HG03175 (cell line): ENCODE measurements at regions not wholly inside any gene's neighbourhood (a gene's known extent, or its start where the extent isn't known, plus 50 kb on each side); places are given as distances from the start of the nearest gene placed in this dataset.
"Not testable (repeated sequence)": the region's sequence is repeated elsewhere in the genome, so short reads cannot be mapped to it uniquely, and the experiment has no call there.

Experiments
- ATAC-seq: cut with Tn5 transposase; IDR thresholded peaks from one replicate; pipeline ENCODE4 v1.9.1; 2021; ENCODE audit warnings: mild to moderate bottlenecking, moderate library complexity; ENCODE audit not compliant: unreplicated experiment

DNA sequence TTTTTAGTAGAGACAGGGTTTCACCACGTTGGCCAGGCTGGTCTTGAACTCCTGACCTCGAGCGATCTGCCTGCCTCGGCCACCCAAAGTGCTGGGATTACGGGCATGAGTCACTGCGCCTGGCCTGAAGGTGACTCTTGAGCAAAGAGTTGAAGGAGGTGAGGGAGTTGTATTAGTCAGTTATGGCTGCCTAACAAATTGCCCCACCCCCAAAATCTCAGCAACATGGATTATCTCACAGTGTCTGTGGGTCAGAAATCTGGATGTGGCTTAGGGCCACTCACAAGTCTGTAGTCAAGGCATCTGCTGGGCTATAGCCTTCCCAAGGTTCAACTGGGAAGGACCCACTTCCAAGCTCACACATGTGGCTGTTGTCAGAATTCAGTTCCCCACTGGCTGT lies 52.8 kb upstream of the ADGRE5 start:
- no peak for ATAC-seq

DNA sequence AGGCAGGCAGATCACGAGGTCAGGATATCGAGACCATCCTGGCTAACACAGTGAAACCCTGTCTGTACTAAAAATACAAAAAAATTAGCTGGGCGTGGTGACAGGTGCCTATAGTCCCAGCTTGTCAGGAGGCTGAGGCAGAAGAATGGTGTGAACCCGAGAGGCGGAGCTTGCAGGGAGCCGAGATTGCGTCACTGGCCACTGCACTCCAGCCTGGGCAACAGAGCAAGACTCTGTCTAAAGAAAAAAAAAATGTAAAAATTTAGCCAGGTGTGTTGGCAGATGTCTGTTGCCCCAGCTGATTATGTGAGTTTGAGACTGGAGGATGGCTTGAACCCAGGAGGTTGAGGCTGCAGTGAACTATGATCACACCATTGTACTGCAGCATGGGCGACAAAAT lies 54.2 kb upstream of the ADGRE5 start:
- not testable (repeated sequence) for ATAC-seq

DNA sequence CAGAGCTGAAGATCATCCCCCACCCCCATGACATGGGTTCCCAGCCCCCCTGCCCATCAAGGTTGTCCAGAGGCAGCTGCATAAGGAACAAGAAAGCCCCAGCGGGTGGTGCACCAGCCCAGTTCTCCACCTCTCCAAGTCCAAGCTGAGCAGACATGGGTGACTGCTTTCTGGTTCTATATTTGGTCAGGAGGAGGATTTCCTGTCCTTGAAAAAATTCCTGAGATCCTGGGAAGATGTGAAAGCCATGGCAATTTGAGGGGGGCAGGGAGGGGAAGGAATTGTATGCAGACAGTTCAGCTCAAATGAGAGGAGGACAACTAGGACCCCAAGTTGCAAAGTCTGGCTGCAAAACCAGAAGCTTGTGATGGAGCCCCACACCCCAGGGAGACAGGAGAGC lies 55.4 kb upstream of the ADGRE5 start:
- no peak for ATAC-seq

DNA sequence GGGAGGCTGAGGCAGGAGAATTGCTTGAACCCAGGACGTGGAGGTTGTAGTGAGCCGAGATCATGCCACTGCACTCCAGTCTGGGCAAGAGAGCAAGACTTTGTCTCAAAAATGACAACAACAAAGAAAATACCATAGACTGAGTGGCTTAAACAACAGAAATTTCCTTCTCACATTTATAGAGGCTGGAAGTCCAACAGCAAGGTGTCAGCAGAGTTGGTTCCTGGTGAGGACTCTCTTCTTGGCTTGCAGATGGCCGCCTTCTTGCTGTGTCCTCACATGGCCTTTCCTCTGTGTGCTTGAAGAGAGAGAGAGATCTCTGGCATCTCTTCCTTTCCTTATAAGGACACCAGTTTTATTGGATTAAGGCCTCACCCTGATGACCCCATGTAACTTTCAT lies 56.1 kb upstream of the ADGRE5 start:
- no peak for ATAC-seq

DNA sequence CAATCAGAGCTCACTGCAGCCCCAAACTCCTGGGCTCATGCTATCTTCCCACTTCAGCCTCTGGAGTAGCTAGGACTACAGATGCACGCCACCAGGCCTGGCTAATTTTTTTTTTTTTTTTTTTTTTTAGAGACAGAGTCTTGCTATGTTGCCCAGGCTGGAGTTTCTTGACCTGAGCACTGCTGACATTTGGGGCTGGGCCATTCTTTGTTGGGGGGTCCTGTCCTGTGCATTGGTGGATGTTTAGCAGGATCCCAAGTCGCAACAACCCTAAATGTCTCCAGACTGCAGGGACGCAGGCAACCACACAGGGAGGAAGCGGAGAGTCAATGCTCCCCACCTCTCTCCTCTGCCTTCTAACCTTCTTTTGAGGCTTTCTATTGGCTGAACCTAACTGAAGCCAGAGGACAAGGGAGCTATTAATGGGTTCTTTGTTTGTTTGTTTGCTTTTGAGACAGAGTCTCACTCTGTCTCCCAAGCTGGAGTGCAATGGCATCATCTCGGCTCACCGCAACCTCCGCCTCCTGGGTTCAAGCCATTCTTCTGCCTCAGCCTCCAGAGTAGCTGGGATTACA lies 58.3 kb upstream of the ADGRE5 start:
- no peak for ATAC-seq

DNA sequence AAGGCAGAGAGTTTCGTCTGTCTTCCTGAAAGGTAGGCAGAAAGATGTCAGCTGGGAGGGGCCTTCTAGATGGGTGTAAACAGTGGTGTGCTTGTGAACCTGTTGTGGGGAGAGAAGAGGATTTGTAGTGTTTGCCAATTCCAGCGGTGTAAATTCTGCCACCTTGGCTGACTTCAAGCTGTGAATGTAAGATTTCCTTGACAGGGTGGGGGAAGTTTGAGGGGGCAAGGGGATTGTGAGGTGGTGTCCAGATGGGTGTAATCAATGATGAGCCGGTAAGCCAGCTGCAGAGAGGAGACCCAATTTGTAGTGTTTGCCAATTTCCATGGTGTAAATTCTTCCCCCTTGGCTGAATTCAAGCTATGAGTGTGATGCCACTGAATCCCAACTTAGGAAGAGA lies 61.0 kb upstream of the ADGRE5 start:
- no peak for ATAC-seq

DNA sequence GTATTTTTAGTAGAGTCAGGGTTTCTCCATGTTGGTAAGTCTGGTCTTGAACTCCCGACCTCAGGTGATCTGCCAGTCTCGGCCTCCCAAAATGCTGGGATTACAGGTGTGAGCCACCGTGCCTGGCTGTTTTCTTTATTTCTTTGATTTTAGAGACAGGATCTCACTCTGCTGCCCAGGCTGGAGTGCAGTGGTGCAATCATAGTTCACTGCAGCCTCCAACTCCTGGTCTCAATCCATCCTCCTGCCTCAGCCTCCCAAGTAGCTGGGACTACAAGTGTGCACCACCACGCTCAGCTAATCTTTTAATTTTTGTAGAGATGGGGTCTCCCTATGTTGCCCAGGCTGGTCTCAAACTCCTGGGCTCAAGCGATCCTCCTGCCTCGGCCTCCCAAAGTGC lies 61.5 kb upstream of the ADGRE5 start:
- ATAC-seq, result not testable (repeated sequence)

DNA sequence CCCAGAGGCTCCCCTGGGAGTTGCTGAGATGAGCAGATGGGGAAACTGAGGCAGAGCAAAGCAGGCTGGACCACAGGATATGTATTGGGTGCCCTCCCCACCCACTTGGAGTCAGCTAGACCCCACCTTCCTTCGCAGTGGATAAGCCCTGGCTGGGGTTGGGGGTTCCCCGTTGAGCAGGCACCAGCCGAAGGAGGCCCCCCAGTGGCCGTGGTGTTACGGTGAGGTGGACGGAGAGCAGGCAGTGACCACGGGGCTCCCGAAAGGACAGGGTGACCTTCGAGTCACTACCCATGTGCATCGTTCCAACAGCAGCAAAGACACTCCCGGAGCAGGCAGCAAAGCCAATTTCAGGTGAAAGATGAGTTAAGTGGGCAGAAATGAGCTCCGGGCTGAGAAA lies 62.4 kb upstream of the ADGRE5 start:
- no peak for ATAC-seq

DNA sequence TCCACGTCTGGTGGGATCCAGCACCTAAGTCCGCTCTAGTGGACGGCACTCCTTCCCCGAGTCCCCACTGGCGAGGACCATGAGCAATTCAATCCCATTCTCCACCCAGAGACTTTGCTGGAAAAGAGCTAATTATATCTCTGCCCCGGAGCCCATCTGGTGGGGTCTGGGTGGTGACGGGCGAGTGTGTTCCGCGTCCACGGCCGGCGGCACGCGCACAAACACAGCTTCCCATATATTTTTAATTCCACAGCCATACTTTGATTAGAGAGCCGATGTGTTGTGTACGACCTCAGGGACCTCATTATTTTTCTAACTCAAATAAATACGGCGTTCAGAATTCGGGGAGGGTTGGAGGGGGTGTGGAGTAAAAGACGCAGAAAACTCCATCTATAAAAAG lies 64.1 kb upstream of the ADGRE5 start:
- no peak for ATAC-seq

DNA sequence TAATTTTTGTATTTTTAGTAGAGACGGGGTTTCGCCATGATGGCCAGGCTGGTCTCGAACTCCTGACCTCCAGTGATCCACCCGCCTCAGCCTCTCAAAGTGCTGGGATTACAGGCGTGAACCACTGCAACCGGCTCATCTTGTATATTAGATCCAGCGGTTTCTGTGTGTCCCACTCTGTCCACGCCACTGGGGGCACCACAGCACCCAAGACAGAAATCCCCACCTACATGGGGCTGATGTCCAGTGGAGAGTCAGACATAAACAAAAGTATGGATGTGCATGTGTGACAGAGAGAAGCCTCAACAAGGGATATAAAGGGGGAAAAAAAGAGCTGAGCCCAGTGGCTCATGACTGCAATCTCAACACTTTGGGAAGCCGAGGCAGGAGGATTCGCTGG lies 65.8 kb upstream of the ADGRE5 start:
- no peak for ATAC-seq

DNA sequence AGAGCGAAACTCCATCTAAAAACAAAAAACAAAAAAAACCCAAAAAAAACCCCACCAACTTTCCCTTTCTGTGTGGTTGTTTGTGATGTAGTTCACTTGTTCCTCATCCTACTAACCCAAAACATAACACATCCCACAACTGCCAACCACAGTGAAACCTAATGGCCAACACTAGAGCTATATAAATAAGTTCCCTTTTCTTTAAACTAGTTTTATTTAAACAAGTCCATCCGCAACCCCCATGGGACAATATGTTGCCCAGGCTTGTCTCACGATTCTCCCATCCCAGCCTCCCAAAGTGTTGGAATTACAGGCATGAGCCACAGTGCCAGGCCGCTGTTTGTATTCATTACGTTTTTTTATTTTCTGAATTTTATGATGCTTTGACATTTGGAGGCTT lies 71.2 kb upstream of the ADGRE5 start:
- ATAC-seq, result no peak

DNA sequence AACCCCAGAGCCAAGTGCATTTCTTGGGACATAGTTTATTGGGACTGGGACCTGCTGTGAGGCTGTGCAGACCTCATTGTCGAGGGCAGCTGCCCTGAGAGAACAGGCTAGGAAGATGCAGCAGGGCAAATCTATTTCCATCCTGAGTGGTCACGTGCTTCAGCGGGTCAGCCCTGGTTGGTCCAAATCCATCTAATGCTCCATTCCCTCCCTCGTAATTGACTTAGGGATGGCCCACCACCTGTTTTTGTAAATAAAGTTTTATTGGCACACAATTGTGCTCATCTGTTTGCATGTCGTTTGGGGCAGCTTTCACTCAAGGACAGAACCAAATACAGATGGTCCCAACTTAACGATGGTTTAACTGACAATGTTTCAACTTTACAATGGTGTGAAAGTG lies 75.5 kb upstream of the ADGRE5 start:
- no peak for ATAC-seq

DNA sequence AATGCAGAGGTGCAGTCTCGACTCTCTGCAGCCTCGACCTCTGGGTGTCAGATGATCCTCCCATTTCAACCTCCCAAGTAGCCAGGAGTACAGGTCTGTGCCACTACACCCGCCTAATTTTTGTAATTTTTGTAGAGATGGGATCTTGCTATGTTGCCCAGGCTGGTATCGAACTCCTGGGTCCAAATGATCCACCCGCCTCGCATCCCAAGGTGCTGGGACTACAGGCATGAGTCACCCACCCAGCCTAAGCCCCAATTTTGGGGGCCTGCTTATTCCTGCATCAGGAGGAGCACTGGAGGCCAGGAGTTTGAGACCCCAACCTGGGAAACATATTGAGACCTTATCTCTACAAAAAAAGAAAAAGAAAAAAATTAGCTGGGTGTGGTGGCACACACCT lies 80.1 kb upstream of the ADGRE5 start:
- no peak for ATAC-seq

DNA sequence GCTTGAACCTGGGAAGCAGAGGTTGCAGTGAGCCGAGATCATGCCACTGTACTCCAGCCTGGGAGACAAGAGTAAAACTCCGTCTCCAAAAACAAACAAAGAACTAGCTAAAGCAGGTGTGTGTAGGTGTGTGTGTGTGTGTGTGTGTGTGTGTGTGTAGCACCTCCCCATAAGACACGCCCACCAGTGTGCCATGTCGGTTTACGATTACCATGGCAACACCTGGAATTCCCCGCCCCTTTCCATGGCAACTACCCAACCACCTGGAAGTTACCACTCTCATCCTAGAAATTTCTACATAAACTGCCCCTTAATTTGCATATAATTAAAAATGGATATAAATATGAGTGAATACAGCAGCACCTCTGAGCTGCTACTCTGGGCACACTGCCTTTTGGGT lies 80.9 kb upstream of the ADGRE5 start:
- ATAC-seq, result no peak

DNA sequence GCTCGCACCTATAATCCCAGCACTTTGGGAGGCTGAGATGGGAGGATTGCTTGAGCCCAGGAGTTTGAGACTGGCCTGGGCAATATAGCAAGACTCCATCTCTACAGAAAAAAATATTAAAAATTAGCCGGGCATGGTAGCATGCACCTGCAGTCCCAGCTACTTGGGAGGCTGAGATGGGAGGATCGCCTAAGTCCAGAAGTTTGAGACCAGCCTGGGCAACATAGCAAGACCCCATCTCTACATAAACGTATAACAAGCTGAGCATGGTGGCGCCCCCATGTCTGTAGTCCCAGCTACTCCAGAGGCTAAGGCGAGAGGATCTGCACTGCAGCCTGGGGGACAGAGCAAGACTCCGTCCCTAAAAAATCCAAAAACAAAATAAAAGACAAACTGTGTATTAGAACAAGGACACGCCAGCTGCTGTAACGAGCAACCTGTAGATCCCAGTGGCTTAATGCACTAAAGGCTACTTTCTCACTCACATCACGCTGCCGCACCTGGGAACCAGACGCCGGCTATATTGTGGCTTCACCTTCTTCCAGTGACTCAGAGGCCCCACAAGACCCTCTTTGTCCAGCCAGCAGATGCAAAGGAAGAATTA lies 81.9 kb upstream of the ADGRE5 start:
- not testable (repeated sequence) for ATAC-seq

DNA sequence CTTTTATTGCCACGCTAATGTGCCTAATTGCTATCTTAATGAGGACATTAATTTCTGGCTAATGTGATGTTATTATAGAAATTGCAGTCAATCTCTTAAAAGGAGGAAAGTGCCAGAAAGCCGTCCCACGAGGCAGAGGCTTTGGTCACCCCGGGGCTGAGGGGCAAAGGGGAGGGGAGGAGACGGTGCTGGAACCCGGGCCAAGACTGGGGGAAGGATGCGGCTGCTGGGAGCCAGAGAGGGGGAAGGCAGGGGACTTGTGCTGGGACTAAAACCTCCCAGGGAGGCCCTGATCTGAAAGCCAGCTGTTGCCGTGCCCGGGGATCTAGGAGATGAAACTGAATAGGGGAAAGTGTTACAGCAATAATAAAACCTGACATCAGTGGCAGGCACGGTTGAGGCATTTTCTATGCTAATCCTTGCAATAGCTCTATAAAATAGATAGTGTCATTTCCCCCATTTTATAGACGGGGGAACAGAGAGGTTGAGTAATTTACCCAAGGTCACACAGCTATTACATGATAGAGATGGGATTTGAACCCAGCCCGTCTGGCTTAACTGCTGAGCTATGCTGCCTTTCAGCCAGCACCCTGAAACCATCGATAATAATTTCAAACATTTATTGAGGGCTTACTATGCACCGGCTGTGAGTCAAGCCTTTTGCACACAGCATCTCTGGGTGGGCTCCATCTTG lies 83.2 kb upstream of the ADGRE5 start:
- ATAC-seq, result not testable (repeated sequence)

DNA sequence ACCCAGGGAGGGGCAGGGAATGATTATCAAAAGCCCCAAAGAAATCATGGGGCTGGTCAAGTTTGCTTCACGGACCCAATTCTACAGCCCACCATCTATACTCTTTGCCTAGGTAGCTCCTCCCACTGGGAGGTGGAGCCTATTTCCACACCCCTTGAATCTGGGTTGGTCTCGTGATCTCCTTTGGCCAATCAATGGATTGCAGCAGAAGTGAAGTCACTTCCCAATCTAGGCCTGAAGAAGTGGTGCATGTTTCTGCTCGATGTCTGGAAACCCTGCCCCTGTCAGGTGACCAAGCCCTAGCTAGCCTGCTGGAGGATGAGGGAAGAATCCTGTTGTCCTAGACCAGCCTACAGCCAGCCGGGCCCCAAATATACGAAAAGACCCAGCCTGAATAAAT lies 86.3 kb upstream of the ADGRE5 start:
- not testable (repeated sequence) for ATAC-seq

DNA sequence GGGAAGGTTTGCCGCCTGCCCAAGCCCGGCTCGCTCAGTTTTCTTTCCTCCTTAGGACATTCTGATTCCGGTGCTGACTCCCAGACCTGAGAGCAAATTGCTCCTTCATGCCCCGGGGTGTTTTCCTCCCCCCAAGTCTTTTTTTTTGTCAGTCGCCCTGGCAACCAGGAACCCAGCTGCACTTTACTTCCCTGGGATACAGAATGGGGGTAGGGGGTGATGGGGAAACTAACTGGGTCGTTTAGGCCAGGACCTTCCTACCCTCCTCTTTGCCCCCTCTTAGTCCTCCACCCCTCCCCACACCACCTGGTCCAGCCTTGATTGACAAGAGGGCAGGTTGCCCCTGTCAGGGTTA lies 87.5 kb upstream of the ADGRE5 start:
- not testable (repeated sequence) for ATAC-seq

DNA sequence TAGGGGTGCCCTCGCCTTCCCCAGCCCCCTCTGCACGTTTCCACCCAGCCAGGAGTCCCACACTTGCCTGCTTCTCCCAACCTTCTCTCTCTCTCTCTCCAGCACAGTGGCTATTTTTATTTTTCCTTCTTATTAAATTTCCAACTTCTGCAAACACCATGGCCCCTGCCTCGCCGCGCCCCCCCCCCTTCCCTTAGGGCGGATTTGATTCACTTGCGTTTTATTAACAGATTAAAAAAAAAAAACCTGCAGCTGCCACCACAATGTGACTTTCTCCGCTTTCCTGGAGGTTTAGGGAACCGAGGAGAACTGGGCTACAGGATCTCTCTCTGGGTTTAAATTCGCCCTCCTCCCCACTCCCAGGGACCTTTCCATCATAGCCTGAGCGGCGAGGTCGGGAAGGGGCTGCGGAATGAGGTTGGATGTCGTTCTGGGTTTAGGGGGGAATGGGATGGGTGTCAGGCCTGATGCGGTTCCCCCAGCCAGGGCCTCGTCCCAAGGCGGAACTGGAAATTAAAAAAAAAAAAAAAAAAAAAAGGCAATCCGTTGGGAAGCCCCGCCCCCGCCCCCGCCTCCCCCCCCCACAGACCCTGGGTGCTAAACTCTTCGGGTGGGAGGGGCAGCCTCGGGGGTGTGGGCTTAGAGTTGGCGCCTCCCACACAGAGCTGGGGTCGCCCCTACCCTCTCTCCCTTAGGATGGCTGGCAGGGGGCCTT lies 87.3 kb upstream of the ADGRL1 start:
- not testable (repeated sequence) for ATAC-seq

DNA sequence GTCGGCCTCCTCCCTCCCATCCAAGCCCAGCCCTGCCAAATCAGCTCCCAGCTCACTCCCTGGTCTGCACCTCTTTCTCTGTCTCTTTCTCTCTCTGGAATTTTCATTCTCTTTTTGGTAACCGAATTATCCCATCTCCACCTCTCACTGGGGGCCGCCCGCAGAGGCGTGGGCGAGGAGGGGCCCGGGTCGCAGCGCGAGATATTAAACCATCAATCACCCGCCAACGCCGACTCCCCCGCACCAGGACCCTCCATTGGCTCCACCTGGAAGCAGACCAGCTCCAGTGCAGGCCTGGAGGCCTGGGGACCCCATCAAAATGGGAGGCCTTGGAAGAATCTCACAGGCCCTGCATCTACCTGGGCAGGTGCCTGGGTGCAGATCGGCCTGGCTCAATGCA lies 83.8 kb upstream of the ADGRL1 start:
- not testable (repeated sequence) for ATAC-seq

DNA sequence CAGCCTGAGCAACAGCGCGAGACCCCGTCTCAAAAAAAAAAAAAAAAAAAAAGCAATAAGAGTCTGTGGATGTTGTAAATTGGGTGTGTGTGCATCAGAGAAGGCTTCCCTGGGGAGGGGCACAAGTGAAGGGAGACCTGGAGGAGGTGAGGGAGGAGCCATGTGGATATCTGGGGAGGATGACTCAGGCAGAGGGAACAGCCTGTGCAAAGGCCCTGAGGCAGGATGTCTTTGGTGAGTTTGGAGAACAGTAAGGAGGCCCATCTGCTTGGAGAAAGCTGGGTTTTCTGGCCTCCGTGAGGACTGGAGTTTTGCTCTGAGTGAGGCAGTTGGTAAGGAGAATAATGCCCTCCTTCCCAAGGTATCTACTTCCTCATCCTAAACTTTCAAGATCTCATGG lies 81.9 kb upstream of the ADGRL1 start:
- not testable (repeated sequence) for ATAC-seq

DNA sequence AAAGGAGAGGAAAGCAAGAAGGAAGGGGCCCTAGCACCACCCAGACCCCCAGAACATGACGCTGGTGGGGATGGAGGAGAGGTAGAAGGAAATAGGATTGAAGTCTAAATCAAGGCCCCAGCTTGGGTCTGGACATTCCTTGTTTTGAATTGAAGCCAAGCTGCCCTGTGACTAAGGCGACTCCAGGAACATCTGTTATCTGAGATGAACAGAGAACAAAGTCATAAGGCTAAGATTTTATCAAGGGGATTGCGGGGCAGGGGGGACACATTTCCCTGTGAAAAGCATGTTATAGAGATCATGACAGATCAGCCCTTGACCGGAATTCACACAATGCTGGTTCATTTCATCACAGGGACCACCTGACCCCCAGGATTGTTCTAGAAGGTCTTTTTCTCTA lies 80.6 kb upstream of the ADGRL1 start:
- not testable (repeated sequence) for ATAC-seq
